Suprapubic skin (tissue), 4 donors: ENCODE measurements at regions not wholly inside any gene's neighbourhood (a gene's known extent, or its start where the extent isn't known, plus 50 kb on each side); places are given as distances from the start of the nearest gene placed in this dataset.

Experiments
- DNase-seq, 2 donors: peaks; one replicate each; pipeline ENCODE4 v3.0.0-alpha.2; 2019; ENCODE audit warnings: low spot score in 2 of 2
- H3K27ac ChIP-seq: fragments of 200-600 bp; sonication (generic); one replicate; pipeline ENCODE4 v1.5.1; 2019
- H3K27me3 ChIP-seq: fragments of 200-600 bp; sonication (generic); one replicate; pipeline ENCODE4 v1.5.1; 2019
- H3K36me3 ChIP-seq: fragments of 200-600 bp; sonication (generic); one replicate; pipeline ENCODE4 v1.5.1; 2019
- H3K4me1 ChIP-seq: fragments of 200-600 bp; sonication (generic); one replicate; pipeline ENCODE4 v1.5.1; 2019
- H3K4me3 ChIP-seq: fragments of 200-600 bp; sonication (generic); one replicate; pipeline ENCODE4 v1.5.1; 2019; ENCODE audit warnings: mild to moderate bottlenecking
- H3K9me3 ChIP-seq: fragments of 200-600 bp; sonication (generic); one replicate; pipeline ENCODE4 v1.5.1; 2019
- EP300 ChIP-seq: sonication (generic); formaldehyde crosslinking; IDR thresholded peaks from one replicate; pipeline ENCODE4 v1.6.1; 2017; ENCODE audit warnings: antibody characterized with exemption
- POLR2A ChIP-seq, 2 donors: fragments of 450-650 bp; IDR thresholded peaks; one replicate each; pipeline ENCODE4 v1.6.1; 2017; ENCODE audit warnings: antibody characterized with exemption in 2 of 2, mild to moderate bottlenecking in 2 of 2, moderate library complexity in 2 of 2
- POLR2AphosphoS5 ChIP-seq, 3 donors: sonication (generic); formaldehyde crosslinking; IDR thresholded peaks; one replicate each; pipeline ENCODE4 v1.6.1; 2017; ENCODE audit warnings: antibody characterized with exemption in 3 of 3
- WGBS: methylation state at CpG from one replicate; pipeline ENCODE4 v1.1.5; 2018; 5-methylcytosine and 5-hydroxymethylcytosine counted together
- TF ChIP-seq, protein P1 (sequence below), 2 donors: fragments of 200-600 bp in 1 of 2; fragments of 450-650 bp in 1 of 2; sonication (generic) in 1 of 2; IDR thresholded peaks; one replicate each; pipeline ENCODE4 v1.5.1; 2016 to 2019; ENCODE audit warnings: antibody characterized with exemption in 2 of 2, mild to moderate bottlenecking in 1 of 2, moderate library complexity in 1 of 2

DNA sequence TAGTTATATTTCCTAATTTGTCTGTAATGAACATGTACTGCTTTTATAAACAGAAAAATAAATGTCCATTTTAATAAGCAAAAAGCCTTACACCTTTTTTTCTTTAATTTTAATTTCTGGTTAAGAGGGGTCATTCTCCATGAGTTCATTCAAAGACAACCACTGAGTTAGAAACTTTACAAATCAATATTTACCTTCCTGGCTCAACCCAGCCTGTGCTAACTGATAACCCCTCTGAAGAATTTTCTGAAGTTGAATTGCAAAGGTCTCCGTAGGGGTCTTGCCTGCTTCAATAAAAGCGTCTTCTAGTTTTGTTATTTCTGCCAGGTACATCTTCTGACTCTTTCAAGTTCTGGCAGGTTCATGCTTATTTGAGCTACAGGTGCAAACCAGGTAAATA, 440.4 kb upstream of the SALL1 start:
- WGBS: 18% methylated on average over 2 of the region's 2 CpGs
- Histone ChIP-seq H3K27ac (no peak overlapping the region), H3K4me3 (no peak overlapping the region), H3K36me3 (no peaks in the 10 kb centered on the region), H3K27me3 (peaks cover 7% of the 10 kb centered on the region), H3K4me1 (no peaks in the 10 kb centered on the region), H3K9me3 (no peaks in the 10 kb centered on the region)
- TF ChIP-seq POLR2A (IDR thresholded peaks at IDR 0.05) (no peak), EP300 (no peak), POLR2AphosphoS5 (IDR thresholded peaks at IDR 0.05) (no peak)
- TF ChIP-seq, protein P1, sequence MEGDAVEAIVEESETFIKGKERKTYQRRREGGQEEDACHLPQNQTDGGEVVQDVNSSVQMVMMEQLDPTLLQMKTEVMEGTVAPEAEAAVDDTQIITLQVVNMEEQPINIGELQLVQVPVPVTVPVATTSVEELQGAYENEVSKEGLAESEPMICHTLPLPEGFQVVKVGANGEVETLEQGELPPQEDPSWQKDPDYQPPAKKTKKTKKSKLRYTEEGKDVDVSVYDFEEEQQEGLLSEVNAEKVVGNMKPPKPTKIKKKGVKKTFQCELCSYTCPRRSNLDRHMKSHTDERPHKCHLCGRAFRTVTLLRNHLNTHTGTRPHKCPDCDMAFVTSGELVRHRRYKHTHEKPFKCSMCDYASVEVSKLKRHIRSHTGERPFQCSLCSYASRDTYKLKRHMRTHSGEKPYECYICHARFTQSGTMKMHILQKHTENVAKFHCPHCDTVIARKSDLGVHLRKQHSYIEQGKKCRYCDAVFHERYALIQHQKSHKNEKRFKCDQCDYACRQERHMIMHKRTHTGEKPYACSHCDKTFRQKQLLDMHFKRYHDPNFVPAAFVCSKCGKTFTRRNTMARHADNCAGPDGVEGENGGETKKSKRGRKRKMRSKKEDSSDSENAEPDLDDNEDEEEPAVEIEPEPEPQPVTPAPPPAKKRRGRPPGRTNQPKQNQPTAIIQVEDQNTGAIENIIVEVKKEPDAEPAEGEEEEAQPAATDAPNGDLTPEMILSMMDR (IDR thresholded peaks at IDR 0.05): no peak
- DNase-seq: no peak

DNA sequence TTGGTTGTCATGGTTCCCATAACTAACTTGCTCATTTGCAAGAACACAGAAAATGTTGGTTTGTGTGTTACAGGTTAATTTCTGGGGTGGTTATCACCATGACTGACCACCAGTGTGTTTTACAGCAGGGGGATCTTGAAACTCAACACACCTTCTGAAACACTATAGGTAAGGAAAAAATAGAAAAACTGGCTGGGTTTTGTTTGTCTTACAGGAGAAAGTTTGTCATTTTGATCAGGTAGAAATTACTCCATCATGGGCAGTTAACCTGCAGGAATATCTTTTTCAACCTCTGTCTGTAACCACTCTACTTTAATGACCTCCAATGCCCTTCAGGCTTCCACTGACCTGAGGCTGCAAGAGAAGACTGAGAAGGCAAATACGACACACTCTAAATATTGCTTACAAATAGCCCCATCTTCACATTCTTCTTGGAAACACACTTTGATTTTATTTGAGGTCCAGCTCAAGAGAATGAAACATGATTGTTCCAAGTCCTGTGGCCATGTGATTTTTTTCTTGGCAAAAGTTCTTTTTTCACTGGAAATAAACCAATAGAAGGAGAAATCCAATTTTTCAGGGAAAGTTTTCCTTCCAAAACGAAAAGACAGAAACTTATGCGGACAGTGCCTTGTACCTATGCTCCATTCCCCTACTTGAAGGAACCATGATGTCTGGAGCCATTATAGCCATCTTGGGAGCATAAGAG, 428.7 kb upstream of the SALL1 start:
- 78% methylated on average over 3 of the region's 3 CpGs for WGBS
- no peak overlapping the region for H3K4me3 ChIP-seq
- no peaks in the 10 kb centered on the region for H3K36me3 ChIP-seq
- peaks cover 4% of the 10 kb centered on the region for H3K27me3 ChIP-seq
- no peak overlapping the region for H3K27ac ChIP-seq
- no peak for DNase-seq
- TF ChIP-seq EP300 (no peak), POLR2AphosphoS5 (IDR thresholded peaks at IDR 0.05) (no peak), POLR2A (IDR thresholded peaks at IDR 0.05) (no peak)
- TF ChIP-seq, protein P1 (IDR thresholded peaks at IDR 0.05): no peak
- no peaks in the 10 kb centered on the region for H3K9me3 ChIP-seq
- peaks cover 12% of the 10 kb centered on the region for H3K4me1 ChIP-seq

DNA sequence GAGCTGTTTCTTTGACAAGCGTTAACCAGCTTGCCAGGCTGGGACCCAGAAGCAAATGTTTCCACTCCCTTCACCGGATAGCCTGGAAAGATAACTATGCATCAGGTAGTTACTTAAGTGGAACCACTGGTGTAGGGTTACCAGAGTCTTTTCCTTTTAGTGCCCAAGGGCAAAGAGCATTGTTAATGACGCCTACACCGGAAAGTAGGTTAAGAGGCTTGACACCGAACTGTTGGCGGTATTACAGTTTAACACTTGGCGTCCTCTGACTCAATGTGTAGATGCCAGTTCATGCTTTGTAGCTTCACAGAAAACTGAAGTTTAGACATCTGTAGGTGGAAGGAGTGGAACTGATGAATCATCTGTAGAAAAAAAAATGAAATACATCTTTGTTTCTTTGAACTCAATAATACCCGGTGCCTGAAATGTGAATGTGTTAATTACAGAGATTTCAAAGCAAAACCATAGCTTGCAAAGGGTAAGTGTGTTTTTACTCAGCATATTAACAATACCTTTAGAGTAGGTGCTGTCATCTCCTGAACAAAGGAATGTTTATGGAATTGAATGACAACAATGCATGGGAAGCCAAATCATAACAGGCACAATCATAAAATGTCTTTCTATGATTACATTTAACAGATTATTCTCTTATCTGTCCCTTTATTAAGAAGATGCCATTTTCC, 426.7 kb upstream of the SALL1 start:
- TF ChIP-seq POLR2A (IDR thresholded peaks at IDR 0.05) (no peak), POLR2AphosphoS5 (IDR thresholded peaks at IDR 0.05) (no peak), EP300 (no peak)
- TF ChIP-seq, protein P1 (IDR thresholded peaks at IDR 0.05): no peak
- Histone ChIP-seq H3K9me3 (no peaks in the 10 kb centered on the region), H3K27me3 (peaks cover 15% of the 10 kb centered on the region), H3K4me1 (peaks cover 12% of the 10 kb centered on the region), H3K4me3 (no peak overlapping the region), H3K36me3 (no peaks in the 10 kb centered on the region), H3K27ac (no peak overlapping the region)
- WGBS: 18% methylated on average over 8 of the region's 8 CpGs
- no peak for DNase-seq

DNA sequence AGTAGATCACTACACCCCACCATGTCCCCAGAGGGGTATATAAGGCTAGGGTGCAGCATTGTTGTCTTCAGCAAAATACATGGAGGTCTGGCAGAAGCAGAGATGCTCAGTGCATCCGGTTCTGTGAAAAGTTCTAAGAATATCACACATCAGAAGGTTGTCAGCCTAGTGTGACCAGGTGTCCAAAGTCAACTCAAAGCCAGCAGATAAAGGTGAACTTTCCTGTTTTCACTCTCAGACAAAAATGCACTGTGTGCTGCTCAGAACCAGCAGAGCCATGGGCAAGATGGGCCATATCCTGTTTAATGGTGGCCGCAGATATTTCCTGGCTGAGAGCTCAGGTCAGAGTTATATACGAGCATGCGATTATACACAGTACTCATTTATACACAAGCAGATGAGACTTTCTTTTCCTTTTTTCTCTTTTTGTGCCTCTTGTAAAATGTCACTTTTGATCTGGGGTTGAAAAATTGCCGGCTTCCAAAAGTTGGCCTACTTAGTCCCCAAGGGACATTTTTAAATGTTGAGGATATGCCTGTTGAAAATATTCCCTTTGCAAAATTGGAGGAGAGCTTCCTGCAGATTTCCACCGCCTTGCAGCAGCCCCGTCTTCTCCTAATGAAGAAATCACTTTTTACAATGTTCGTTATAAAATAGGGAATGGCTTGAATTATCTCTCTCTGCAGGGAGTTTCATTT, 425.6 kb upstream of the SALL1 start:
- H3K9me3 ChIP-seq: no peaks in the 10 kb centered on the region
- H3K27me3 ChIP-seq: peaks cover 19% of the 10 kb centered on the region
- no peak overlapping the region for H3K4me3 ChIP-seq
- WGBS: 67% methylated on average over 8 of the region's 8 CpGs
- no peaks in the 10 kb centered on the region for H3K36me3 ChIP-seq
- peaks cover 12% of the 10 kb centered on the region for H3K4me1 ChIP-seq
- no peak for TF ChIP-seq EP300
- no peak for TF ChIP-seq POLR2AphosphoS5 (IDR thresholded peaks at IDR 0.05)
- no peak for TF ChIP-seq POLR2A (IDR thresholded peaks at IDR 0.05)
- TF ChIP-seq, protein P1 (IDR thresholded peaks at IDR 0.05): no peak
- no peak overlapping the region for H3K27ac ChIP-seq
- DNase-seq: no peak

DNA sequence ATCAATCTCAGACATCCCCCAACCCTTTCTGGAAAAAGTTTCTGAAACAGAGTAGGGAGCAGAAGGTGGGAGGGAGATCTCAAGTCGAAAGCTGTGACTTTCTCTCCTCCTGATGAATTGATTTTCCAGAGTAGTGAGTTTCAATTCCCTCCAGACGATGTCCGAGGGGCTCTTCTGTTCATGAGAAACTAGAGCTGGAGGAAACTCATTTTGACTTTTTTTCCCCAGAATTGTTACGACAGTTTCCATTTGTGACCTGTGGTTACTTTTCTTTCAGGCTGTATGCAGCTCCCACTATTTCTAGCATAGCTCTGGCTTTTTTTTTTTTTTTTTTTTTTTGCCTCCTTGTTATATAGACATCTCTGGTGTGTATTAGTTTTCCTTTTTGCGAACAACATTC, 422.1 kb upstream of the SALL1 start:
- peaks cover 12% of the 10 kb centered on the region for H3K4me1 ChIP-seq
- no peak for DNase-seq
- TF ChIP-seq POLR2AphosphoS5 (IDR thresholded peaks at IDR 0.05): no peak
- TF ChIP-seq POLR2A (IDR thresholded peaks at IDR 0.05): no peak
- TF ChIP-seq, protein P1 (IDR thresholded peaks at IDR 0.05): no peak
- TF ChIP-seq EP300: no peak
- H3K9me3 ChIP-seq: no peaks in the 10 kb centered on the region
- WGBS: 83% methylated on average over 5 of the region's 5 CpGs
- H3K27me3 ChIP-seq: peaks cover 19% of the 10 kb centered on the region
- no peak overlapping the region for H3K4me3 ChIP-seq
- no peak overlapping the region for H3K27ac ChIP-seq
- no peaks in the 10 kb centered on the region for H3K36me3 ChIP-seq
